Fibroblast of lung (primary cell): ENCODE measurements at regions not wholly inside any gene's neighbourhood (a gene's known extent, or its start where the extent isn't known, plus 50 kb on each side); places are given as distances from the start of the nearest gene placed in this dataset.

ENCODE experiments used
- EZH2 ChIP-seq: IDR thresholded peaks from 2 replicates; pipeline ENCODE4 v1.5.1; 2012; ENCODE audit warnings: low read length, control low read depth, mild to moderate bottlenecking; ENCODE audit errors: missing control alignments
- TF ChIP-seq, protein P1 (sequence below), 2 donors: IDR thresholded peaks in 1 of 2; conservative IDR thresholded peaks in 1 of 2; 1 replicate in 1 of 2; 2 replicates in 1 of 2; pipeline ENCODE4 v1.5.1; 2011 to 2012; ENCODE audit warnings: low read length in 2 of 2, control low read depth in 1 of 2, inconsistent platforms in 1 of 2, low read depth in 1 of 2, mild to moderate bottlenecking in 1 of 2

DNA sequence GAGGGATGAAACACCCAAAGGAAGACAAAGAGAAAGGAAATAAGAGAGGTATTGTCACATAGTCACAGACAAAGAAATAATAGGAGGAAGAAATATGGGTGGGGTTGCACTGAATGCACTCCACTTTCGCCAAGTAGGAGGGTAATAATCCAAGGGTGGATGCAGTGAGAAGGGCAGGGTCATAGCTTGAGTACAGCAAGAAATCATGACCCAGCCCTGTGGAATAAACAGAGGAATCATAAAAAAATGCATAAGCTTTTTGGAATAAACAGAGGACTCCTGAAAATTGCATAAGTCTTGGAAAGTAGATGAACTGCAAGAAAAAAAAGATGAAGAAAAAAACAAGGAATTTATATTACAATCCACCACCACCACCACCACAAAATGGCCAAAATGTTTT is 53.1 kb upstream of the CD55 start:
- TF ChIP-seq, protein P1, sequence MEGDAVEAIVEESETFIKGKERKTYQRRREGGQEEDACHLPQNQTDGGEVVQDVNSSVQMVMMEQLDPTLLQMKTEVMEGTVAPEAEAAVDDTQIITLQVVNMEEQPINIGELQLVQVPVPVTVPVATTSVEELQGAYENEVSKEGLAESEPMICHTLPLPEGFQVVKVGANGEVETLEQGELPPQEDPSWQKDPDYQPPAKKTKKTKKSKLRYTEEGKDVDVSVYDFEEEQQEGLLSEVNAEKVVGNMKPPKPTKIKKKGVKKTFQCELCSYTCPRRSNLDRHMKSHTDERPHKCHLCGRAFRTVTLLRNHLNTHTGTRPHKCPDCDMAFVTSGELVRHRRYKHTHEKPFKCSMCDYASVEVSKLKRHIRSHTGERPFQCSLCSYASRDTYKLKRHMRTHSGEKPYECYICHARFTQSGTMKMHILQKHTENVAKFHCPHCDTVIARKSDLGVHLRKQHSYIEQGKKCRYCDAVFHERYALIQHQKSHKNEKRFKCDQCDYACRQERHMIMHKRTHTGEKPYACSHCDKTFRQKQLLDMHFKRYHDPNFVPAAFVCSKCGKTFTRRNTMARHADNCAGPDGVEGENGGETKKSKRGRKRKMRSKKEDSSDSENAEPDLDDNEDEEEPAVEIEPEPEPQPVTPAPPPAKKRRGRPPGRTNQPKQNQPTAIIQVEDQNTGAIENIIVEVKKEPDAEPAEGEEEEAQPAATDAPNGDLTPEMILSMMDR (conservative IDR thresholded peaks at IDR 0.05 in 1 of 2, IDR thresholded peaks at IDR 0.05 in 1 of 2; ENCODE audit: low read depth in 1 of 2, low read length in 2 of 2): no peak
- no peak for TF ChIP-seq EZH2
